Uterus (tissue), 3 donors: ENCODE measurements at regions not wholly inside any gene's neighbourhood (a gene's known extent, or its start where the extent isn't known, plus 50 kb on each side); places are given as distances from the start of the nearest gene placed in this dataset.

Experiments
- DNase-seq, 2 donors: peaks; one replicate each; pipeline ENCODE4 v3.0.0-alpha.2; 2019 to 2020
- H3K27ac ChIP-seq, 2 donors: fragments of 200-600 bp; sonication (generic); 1 replicate in 1 of 2; 2 replicates in 1 of 2; pipeline ENCODE4 v1.5.1; 2016 to 2018
- H3K27me3 ChIP-seq, 2 donors: fragments of 200-600 bp; sonication (generic); one replicate each; pipeline ENCODE4 v1.5.1; 2018 to 2019; ENCODE audit warnings: control low read depth in 1 of 2
- H3K36me3 ChIP-seq, 2 donors: fragments of 200-600 bp; sonication (generic); one replicate each; pipeline ENCODE4 v1.5.1; 2019; ENCODE audit warnings: control low read depth in 1 of 2
- H3K4me1 ChIP-seq, 2 donors: fragments of 200-600 bp; sonication (generic); one replicate each; pipeline ENCODE4 v1.5.1; 2018 to 2019; ENCODE audit warnings: control low read depth in 1 of 2
- H3K4me3 ChIP-seq, 2 donors: fragments of 200-600 bp; sonication (generic); 1 replicate in 1 of 2; 2 replicates in 1 of 2; pipeline ENCODE4 v1.5.1; 2018 to 2019; ENCODE audit warnings: mild to moderate bottlenecking in 1 of 2
- H3K9me3 ChIP-seq, 2 donors: fragments of 200-600 bp; sonication (generic); one replicate each; pipeline ENCODE4 v1.5.1; 2019; ENCODE audit warnings: control low read depth in 1 of 2
- POLR2A ChIP-seq, 2 donors: fragments of 450-650 bp; IDR thresholded peaks; one replicate each; pipeline ENCODE4 v1.6.1; 2016; ENCODE audit warnings: antibody characterized with exemption in 2 of 2, mild to moderate bottlenecking in 1 of 2, moderate library complexity in 1 of 2
- intact Hi-C: fragments of 100-400 bp; cut with DNase I; formaldehyde crosslinking; loops from one replicate; pipeline ENCODE4 v1.15.1; 2023; ENCODE audit warnings: low total_unique reads
- TF ChIP-seq, protein P1 (sequence below), 4 experiments: fragments of 200-600 bp in 2 of 4; fragments of 450-650 bp in 2 of 4; sonication (generic) in 2 of 4; IDR thresholded peaks; one replicate each; pipeline ENCODE4 v1.5.1; 2016 to 2019; ENCODE audit warnings: antibody characterized with exemption in 4 of 4, mild to moderate bottlenecking in 2 of 4, moderate library complexity in 1 of 4
- donor health status: DM: yes; HTN: yes; CAD: no.

DNA sequence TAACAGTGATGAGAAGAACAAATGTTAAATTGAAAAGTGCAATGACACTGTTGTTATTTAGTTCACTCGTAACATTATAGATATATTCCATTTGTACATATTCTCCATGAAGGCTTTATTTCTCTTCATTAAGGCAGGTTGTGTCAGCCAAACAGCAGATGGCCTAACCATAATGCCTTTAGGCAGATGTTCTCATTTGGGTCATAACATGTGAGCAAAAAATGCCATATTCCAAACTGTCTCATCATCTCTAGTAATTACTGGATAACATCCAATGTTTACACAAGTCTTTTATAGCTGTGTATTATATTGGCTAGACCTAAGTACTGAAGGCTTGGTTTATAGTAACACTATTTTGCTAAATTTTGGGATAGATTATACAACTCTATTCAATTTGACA lies 87.2 kb upstream of the CHODL start:
- Histone ChIP-seq H3K36me3 (no peaks in the 10 kb centered on the region), H3K27me3 (no peaks in the 10 kb centered on the region), H3K9me3 (no peaks in the 10 kb centered on the region), H3K4me3 (no peak overlapping the region), H3K4me1 (no peaks in the 10 kb centered on the region), H3K27ac (no peak overlapping the region)
- intact Hi-C loops: no loop called here
- TF ChIP-seq, protein P1, sequence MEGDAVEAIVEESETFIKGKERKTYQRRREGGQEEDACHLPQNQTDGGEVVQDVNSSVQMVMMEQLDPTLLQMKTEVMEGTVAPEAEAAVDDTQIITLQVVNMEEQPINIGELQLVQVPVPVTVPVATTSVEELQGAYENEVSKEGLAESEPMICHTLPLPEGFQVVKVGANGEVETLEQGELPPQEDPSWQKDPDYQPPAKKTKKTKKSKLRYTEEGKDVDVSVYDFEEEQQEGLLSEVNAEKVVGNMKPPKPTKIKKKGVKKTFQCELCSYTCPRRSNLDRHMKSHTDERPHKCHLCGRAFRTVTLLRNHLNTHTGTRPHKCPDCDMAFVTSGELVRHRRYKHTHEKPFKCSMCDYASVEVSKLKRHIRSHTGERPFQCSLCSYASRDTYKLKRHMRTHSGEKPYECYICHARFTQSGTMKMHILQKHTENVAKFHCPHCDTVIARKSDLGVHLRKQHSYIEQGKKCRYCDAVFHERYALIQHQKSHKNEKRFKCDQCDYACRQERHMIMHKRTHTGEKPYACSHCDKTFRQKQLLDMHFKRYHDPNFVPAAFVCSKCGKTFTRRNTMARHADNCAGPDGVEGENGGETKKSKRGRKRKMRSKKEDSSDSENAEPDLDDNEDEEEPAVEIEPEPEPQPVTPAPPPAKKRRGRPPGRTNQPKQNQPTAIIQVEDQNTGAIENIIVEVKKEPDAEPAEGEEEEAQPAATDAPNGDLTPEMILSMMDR (IDR thresholded peaks at IDR 0.05): no peak
- no peak for TF ChIP-seq POLR2A (IDR thresholded peaks at IDR 0.05)
- DNase-seq: no peak

DNA sequence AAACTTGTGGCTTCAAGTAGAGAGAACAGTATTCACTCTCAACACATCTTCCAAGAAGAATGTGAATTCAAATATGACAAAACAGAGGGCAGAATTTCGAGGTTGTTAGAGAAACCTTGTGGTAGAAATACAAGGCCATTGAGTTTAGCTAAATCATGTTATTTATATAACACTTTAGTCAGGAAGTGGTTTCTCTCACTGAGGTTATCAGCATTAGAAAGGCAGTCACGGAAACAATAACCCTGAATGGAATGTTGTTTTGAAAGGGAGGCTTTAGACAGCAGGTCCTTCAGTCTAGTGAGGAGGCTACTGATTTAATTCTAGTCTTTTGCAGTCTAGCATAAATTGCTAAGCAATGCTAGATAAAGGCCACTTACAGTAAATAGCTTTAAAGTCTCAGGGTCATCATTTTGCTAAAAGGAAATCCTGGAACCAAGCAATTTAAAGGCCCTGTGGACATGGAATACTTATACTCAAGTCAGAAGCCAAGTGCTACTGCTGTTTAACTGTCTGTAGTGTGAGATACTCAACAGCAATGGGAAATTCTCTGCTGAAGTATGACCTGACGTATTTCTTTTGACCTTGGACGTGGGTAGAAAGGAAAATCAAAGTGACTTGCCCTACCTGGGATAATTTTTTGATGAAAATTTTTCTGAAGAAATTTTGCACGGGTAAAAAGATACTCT lies 89.0 kb upstream of the CHODL start:
- DNase-seq: no peak
- TF ChIP-seq, protein P1 (IDR thresholded peaks at IDR 0.05): no peak
- TF ChIP-seq POLR2A (IDR thresholded peaks at IDR 0.05): no peak
- H3K9me3 ChIP-seq: no peaks in the 10 kb centered on the region

DNA sequence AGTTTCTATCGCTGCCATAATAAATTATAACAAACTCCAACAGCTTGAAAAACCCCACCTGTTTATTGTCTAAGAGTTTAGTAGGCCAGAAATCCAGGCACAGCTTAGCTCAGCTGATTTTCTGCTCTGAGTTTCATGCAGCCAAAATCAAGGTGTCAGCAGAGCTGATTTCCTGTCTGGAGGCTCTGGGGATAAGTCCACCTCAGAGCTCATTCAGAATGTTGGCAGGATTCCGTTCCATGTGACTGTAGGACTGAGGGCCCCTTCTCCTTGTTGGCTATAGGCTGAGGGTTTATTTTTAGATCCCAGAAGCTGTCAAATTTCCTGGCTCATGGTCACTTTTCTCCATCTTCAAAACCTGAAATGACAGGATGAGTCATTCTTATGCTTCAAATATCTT lies 91.6 kb upstream of the CHODL start:
- no peak overlapping the region for H3K4me3 ChIP-seq
- DNase-seq: no peak
- H3K36me3 ChIP-seq: no peaks in the 10 kb centered on the region
- H3K27ac ChIP-seq: no peak overlapping the region
- H3K9me3 ChIP-seq: no peaks in the 10 kb centered on the region
- H3K27me3 ChIP-seq: no peaks in the 10 kb centered on the region
- no peaks in the 10 kb centered on the region for H3K4me1 ChIP-seq
- intact Hi-C loops: no loop called here
- no peak for TF ChIP-seq POLR2A (IDR thresholded peaks at IDR 0.05)
- TF ChIP-seq, protein P1 (IDR thresholded peaks at IDR 0.05): no peak

More for the DNA sequence above, 89.0 kb upstream of the CHODL start:
- intact Hi-C loops: no loop called here
- H3K36me3 ChIP-seq: no peaks in the 10 kb centered on the region
- H3K27ac ChIP-seq: no peak overlapping the region
- no peak overlapping the region for H3K4me3 ChIP-seq
- no peaks in the 10 kb centered on the region for H3K27me3 ChIP-seq
- H3K4me1 ChIP-seq: no peaks in the 10 kb centered on the region

DNA sequence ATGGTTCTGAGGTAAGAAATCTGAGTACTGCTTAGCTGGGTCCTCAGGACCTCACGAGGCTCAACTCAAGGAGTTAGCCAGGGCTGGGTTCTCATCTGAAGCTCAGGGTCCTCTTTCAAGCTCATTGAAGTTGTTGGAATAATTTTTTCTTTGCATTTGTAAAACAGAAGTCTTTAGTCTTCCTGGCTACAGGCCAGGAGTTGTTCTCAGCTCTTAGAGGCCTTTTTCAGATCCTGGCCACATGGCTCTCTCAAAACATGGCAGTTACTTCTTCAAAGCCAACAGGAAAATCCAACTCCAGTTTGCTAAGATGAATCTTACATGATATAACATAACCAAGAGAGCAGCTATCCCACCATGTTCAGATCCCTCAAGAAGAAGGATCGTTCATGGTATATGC lies 92.3 kb upstream of the CHODL start:
- H3K4me1 ChIP-seq: no peaks in the 10 kb centered on the region
- no peak overlapping the region for H3K27ac ChIP-seq
- TF ChIP-seq, protein P1 (IDR thresholded peaks at IDR 0.05): no peak
- no peak for TF ChIP-seq POLR2A (IDR thresholded peaks at IDR 0.05)
- H3K27me3 ChIP-seq: no peaks in the 10 kb centered on the region
- intact Hi-C loops: no loop called here
- no peak for DNase-seq
- H3K36me3 ChIP-seq: no peaks in the 10 kb centered on the region
- no peak overlapping the region for H3K4me3 ChIP-seq
- no peaks in the 10 kb centered on the region for H3K9me3 ChIP-seq

DNA sequence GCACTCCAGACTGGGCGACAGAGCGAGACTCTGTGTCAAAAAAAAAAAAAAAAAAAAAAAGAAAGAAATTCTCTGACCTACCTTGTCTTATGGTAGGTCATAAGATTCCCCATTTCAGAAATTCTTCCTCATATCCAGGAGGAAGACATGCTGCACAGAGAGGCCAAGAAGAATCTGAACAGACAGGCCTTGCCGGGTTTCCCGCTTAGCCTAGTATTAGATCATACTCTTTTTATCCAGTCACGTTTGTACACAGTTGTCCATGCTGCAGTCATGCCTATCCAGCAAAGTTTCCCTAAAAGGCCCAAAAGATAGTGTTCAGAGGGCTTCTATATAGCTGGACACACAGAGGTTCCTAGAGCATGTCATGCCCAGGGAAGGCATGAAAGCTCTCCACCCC lies 93.6 kb upstream of the CHODL start:
- no peak overlapping the region for H3K4me3 ChIP-seq
- no peaks in the 10 kb centered on the region for H3K36me3 ChIP-seq
- H3K27me3 ChIP-seq: no peaks in the 10 kb centered on the region
- no peak overlapping the region for H3K27ac ChIP-seq
- no peaks in the 10 kb centered on the region for H3K9me3 ChIP-seq
- intact Hi-C loops: no loop called here
- no peak for DNase-seq
- no peak for TF ChIP-seq POLR2A (IDR thresholded peaks at IDR 0.05)
- TF ChIP-seq, protein P1 (IDR thresholded peaks at IDR 0.05): no peak
- no peaks in the 10 kb centered on the region for H3K4me1 ChIP-seq
